ACHN (cell line): ENCODE measurements at regions not wholly inside any gene's neighbourhood (a gene's known extent, or its start where the extent isn't known, plus 50 kb on each side); places are given as distances from the start of the nearest gene placed in this dataset.
"Not testable (repeated sequence)": the region's sequence is repeated elsewhere in the genome, so short reads cannot be mapped to it uniquely, and the experiment has no call there.

Source experiments
- DNase-seq: peaks from one replicate; pipeline ENCODE4 v3.0.0-alpha.2; 2015
- in situ Hi-C: cut with HindIII; loops from 2 replicates; pipeline ENCODE4 v1.10.0; 2017; ENCODE audit warnings: low sequenced_read_pairs, low pct_ligation_motif_present, low pct_unique_long_range_greater_than_20kb

DNA sequence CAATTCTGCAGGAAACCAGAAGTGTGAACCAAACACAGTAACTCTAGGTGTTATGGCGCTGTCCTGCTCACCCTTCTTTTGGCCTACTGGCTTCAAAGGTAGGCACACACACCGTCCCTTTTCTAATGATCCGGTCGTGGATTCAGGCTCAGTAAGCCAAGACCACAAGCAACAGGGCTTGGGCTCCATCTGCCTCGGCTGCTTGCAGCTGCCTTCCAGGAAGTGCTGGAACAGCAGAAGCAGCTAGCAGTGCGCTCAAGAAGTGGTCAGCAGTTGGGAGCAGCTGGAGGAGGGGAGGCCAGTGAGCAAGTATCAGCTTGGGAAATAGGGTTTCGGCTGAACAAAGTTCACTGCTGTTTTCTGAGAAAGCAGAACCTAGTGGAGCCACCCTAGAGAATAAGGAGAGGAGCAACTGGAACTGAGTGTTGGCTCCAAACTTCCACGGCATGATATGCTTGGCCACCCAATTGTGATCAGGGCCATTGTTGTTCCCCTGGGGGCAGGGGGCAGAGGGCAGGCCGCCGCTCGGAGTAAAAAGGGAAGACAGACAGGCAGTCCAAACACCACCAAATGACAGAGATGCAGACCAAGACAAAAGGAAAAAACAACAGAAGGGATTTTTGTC lies 173.4 kb downstream of the TOMM20 start:
- in situ Hi-C loops = no loop called here
- no peak for DNase-seq

DNA sequence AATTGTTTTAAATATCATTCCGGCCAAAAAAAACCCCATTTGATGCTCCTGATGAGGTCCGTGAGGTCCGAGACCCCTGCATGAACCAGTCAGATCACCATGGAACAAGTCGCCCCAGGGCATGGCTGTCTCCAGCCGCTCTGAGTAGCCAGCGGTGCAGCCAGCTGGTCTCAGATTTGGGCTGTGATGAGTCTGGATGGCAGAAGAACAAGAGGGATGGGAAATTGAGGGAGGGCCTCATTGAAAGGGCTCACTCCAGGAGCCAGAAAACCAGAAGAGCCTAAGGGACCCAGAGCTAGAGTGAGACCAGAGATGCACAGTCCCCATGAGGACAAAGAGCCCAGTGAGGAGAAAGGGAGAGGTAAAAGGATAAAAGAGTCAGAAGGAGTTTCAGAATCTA lies 174.0 kb downstream of the TOMM20 start:
- in situ Hi-C loops = no loop called here
- DNase-seq = no peak

DNA sequence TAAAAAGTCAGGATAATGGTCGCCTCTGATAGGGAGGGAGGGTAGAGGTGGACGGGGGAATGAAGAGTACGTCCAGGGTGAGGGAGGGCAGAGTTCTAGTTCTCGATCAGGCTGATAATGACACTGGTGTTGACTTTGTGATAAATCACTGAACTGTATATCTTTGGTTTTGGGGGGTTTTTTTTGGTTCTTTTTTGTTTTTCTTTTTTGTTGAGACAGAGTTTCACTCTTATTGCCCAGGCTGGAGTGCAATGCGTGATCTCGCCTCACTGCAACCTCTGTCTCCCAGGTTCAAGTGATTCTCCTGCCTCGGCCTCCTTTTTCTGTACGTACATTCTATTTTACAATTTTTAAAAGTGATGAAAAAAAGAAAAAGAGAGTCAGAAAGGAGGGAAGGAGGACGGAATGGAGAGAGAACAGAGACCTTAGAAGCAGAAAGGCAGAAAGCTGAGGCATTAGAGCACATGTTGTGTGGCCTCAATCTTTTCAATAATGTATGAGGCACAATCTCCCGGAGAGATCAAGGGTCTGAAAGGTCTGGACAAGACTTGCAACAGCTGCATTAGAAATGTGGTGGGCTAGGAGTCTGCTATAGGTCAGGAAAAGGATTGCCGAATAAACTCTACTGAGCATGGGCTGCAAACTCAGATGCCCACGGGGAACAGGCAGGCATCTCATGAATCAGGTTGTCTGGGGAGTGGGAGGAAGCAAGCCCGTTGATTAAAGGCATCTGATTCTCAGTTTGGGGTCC lies 174.8 kb downstream of the TOMM20 start:
- in situ Hi-C loops = no loop called here
- no peak for DNase-seq

DNA sequence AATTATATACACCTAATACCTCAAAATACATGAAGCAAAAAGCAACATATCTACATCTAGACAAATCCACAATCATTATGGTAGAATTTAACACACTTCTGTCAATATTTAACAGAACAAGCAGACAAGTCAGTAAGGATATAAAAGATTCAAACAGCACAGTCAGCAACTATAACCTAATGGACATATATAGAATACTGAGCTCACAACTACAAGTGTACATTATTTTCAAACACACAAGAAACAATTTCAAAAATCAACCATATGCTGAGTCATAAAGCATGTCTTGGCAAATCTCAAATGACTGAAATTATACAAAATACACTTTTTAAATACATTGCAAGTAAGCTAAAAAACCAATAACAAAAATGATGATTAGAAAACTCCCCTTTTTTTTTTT lies 178.0 kb downstream of the TOMM20 start:
- in situ Hi-C loops = no loop called here
- no peak for DNase-seq

DNA sequence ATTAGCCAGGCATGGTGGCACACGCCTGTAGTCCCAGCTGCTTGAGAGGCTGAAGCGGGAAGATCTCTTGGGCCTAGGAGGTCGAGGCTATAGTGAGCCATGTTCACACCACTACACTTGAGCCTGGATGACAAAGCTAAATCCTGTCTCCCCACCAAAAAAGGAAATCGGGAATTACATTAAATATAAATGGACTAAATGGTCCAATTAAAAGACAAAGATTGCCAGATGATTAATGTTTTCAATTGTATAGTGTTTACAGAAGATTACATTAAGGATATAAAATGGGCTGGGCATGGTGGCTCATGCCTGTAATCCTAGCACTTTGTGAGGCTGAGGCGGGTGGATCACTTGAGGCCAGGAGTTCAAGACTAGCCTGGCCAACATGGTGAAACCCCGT lies 179.1 kb downstream of the TOMM20 start:
- in situ Hi-C loops, DNase-seq: not testable (repeated sequence)

DNA sequence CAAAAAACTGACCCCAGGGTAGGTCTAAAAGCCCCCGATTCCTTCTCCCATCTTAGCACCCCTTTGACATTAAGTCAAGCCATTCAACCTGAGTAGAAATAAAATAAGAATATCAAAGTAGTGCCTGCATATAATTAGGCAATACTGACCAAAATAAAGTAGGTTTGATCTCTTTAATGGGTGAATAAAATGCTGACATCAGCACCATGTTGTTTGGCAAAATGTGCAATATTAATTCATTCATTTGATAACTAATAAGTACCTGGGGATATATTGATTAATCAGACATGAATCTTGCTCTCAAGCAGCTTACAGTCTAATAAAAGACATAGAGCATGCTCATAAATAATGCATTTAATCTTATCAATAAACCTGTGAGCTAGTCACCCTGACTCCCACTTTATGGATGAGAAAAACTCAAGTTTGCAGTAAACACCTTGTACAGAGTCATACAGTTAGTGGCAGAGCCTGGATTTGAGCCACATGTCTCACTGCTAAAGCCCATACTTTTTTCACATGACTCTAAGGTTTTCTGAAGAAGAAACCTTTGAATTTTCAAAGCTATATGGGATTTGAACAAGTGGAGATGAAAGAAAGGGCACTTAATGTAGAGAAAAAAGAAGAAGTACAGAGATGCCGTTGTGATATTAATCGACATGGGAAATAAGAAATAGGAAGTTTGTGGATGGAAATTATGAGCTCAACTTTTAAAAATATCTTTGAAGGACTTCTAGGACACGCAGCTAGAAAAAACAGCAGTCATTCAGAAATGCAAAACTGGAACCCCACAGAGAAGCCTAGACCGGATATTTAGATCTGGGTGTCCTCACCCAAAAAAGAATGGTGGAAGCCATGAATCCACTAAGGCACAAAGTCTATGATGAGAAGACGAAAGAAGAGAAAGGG lies 183.9 kb downstream of the TOMM20 start:
- DNase-seq = no peak

DNA sequence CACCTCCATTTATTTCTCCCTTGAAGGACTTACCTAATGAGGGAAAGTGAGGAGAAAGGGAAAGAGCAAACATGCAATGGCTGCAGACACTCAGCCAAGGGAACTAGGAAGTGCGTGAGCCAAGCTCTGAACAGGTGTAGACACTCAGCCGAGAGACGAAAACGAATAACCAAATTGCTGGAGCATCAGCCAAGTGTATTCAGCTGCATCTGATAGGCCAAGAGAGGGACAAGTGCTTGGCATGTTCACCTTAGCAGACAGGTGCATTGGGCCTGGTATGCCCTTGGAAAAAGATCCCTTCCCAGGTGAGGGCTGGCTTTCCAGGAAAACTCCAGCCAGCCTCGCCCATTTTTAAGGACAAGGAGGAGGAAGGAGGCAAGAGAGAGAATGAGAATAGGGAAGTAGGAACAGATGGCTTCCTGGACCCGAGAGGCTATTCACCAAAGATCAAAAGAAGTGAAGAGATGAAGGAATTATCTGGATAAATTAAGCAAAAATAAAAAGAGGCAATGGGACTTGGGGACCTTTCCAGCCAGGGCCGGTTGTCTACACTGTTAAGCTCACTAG lies 184.7 kb downstream of the TOMM20 start:
- DNase-seq = no peak
- in situ Hi-C loops = no loop called here

More for the DNA sequence above, 183.9 kb downstream of the TOMM20 start:
- in situ Hi-C loops = no loop called here

DNA sequence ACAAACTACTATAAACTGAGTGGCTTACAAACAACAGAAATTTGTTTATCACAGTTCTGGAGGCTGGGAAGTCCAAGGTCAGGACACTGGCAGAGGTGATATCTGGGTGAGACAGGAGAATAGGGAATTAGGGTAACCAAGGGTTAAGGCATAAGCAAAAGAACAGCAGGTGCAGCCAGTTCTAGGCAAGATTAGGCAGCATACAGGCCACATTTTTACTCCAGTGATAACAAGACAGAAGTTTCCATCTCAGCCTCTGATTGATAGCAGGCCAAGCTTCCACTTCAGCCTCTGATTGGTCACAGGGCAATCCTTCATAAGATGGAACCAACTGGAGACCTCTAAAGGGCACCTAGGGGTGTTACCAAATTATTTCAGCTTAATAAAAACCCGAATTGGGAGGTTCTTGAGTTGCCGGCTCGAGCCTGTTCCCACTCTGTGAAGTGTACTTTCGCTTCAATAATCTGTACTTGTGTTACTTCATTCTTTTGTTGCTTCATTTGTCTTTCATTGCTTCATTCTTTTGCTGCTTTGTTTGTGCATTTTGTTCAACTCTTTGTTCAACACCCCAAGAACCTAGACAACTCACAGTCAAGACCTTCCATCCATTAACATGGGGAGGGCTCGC lies 185.6 kb downstream of the TOMM20 start:
- in situ Hi-C loops = no loop called here
- DNase-seq = no peak

DNA sequence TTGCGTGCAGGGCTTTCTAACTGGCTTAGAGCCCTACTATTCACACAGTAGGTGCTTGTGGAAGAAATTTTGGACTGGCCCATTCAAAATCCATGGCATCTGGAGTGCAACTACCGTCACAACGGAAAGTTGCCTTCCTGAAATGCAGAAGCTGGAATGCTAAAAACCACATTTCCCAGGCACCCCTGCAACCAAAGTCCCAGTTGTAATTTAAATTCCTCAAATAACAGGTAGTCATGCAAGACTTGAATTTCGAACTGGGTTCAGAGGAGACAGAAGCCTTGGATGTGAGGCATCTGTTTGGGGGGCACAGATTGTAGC lies 186.7 kb downstream of the TOMM20 start:
- in situ Hi-C loops = no loop called here
- no peak for DNase-seq

DNA sequence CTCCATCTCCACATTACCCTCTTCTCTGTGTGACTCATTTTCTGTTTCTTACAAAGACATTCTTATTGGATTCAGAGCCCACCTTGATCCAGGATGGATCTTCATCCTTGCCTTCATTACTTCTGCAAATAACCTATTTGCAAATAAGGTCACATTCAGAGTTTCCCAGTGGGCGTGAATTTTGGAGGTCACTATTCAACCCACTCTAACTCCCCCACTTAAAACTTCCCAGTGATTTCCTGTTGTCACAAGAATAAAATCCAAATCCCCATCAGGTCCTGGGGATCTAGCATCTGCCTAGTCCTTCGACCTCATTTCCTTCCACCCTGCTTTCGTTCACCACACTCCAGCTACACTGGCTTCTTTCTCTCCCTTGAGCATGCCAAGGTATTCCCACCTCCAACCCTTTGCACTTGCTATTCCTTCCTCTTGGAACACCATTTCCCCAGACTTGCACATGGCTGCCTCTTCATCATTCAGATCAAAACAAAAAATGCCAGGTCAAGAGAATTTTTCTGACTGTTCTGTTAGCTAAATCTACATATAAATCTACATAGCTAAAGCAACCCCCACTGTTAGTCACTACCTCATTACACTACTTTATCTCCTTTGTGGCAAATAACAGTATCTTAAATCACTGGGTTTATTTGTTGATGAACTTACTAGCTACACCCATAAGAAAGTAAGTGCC lies 187.2 kb downstream of the TOMM20 start:
- in situ Hi-C loops = no loop called here
- DNase-seq = no peak

DNA sequence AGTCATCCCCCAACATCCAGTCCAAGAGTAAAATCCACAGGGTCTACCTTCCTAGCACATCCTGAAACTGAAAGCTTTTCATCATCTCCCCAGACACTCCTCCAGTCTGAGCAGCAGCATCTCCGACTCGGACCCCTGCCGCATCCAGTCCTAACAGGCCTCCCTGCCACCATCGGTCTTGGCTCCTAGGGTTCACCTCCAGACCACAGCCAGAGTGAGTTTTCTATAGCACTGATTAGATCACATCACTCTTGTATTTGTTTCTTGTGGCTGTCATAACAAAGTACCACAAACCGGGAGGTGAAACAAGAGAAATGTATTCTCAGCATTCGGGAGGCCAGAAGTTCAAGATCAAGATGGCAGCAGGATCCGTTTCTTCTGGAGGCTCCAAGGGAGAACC lies 187.8 kb downstream of the TOMM20 start:
- DNase-seq = no peak
- in situ Hi-C loops = no loop called here

DNA sequence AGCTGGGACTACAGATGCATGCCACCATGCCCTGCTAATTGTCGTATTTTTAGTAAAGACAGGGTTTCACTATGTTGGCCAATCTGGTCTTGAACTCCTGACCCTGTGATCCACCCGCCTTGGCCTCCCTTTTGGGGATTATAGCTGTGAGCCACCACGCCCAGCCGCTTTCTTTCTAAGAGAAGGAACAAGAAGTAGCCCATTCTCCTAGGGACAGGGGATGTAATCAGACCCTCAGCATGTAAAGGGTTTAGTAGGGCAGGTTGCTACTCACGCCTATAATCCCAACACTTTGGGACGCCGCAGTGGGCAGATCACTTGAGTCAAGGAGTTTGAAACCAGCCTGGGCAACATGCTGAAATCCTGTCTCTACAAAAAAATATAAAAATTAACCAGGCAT lies 189.7 kb downstream of the TOMM20 start:
- in situ Hi-C loops = no loop called here
- no peak for DNase-seq

DNA sequence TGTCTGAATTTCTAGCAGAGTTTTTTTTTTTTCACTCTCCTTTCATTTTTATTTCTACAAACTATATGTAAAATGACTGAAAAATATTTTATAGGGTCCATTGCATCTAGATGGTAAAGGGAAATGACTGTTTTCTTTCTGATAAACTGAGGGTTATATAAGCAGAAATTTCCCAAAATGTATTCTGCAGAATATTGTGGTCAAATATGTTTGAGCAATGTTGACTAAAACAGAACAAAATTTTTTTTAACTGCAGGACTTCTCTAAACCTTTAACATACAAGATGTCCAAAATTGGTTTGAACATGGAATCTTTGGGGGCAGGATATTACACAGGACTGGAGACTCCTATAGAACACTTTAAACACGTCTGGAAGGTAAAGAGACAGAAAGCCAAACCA lies 190.5 kb downstream of the TOMM20 start:
- no peak for DNase-seq

DNA sequence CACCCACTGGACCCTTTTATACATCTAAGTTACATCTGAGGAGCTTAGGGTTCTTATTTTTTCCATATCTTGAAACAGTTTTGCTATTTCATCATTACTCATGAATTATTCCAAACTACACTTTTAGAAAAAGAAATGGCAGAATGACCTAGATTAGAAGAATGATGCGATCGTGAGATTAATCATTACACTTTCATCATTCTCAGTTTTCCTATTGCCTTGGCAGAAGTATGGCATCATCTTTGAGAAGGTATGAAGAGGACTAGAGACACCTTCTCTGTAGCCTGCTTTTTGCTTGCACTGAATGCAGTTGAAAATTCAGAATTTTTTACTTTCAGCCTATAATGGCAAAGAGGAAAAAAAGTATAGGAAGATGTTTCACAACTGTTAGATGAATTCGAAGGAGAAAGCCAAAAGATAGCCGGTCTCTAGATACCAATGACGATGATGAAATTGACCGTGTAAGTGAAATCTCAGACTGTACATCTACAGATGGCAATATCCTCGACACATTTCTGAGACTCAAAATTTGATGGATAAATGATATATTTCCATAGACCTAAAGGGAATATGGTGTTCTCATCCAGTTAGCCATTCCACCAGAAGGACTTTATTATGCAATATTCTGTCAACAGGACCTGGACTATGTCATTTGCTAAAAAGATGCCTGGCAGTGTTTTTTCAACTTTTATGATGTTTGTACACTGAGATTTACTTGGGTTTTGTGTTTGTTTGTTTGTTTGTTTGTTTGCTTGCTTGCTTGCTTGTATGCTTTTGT lies 191.8 kb downstream of the TOMM20 start:
- in situ Hi-C loops = no loop called here

More for the DNA sequence above, 190.5 kb downstream of the TOMM20 start:
- in situ Hi-C loops = no loop called here

DNA sequence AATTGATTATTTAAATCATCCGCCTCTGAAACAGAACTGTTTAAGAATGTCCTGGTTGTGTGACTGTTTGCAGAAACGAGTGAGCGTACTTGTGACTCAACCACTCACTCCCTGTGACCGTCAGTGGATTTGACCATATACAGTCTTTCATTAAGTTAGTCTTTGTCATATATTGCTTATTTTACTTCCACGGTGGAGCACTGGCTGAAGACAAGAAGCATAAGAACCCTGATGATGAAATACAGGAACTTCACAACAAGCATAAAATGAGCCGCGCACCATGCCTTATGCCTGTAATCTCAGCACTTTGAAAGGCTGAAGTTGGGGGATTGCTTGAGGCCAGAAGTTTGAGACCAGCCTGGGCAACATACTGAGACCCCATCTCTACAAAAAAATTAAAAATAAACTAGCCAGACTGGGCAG lies 194.0 kb downstream of the TOMM20 start:
- DNase-seq = no peak
- in situ Hi-C loops = no loop called here

More for the DNA sequence above, 191.8 kb downstream of the TOMM20 start:
- DNase-seq = no peak

DNA sequence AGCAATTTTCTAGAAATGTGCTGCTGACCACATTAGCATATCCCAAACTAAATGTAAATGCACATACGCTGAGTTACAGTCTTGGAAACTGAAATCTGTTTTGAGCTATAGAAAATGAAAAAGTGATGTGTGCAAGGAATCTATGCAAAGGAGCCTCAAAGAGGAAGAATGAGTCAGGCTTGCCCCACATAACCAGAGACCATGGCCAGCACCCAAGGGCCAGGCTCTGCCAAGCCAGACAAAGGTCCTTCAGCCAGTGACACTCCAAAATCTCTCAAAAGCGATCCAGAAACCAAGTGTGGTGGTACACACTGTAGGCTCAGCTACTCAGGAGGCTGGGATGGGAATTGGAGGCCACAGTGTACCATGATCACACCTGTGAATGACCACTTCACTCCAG lies 195.2 kb downstream of the TOMM20 start:
- in situ Hi-C loops = no loop called here
- peak; percentile 46 for DNase-seq
